HUES48 (cell line): ENCODE measurements at regions not wholly inside any gene's neighbourhood (a gene's known extent, or its start where the extent isn't known, plus 50 kb on each side); places are given as distances from the start of the nearest gene placed in this dataset.

Source experiments
- H3K27ac ChIP-seq: one replicate; pipeline ENCODE4 v1.7.0; 2013; ENCODE audit warnings: low read depth, low read length, inconsistent platforms
- H3K27me3 ChIP-seq: 2 replicates; pipeline ENCODE4 v1.6.1; 2013; ENCODE audit warnings: mild to moderate bottlenecking, low read length; ENCODE audit not compliant: control insufficient read depth, insufficient read depth
- H3K36me3 ChIP-seq: 2 replicates; pipeline ENCODE4 v1.6.1; 2013; ENCODE audit warnings: low read length; ENCODE audit not compliant: control insufficient read depth, insufficient read depth
- H3K4me1 ChIP-seq: 2 replicates; pipeline ENCODE4 v1.6.1; 2013; ENCODE audit warnings: mild to moderate bottlenecking, low read length; ENCODE audit not compliant: control insufficient read depth, insufficient read depth
- H3K4me3 ChIP-seq: 2 replicates; pipeline ENCODE4 v1.5.1; 2013; ENCODE audit warnings: mild to moderate bottlenecking, low read depth, low read length
- H3K9ac ChIP-seq: 2 replicates; pipeline ENCODE4 v1.6.1; 2013; ENCODE audit warnings: mild to moderate bottlenecking, low read depth, low read length, moderate library complexity
- H3K9me3 ChIP-seq: 2 replicates; pipeline ENCODE4 v1.6.1; 2013; ENCODE audit warnings: low read length; ENCODE audit not compliant: control insufficient read depth, insufficient read depth

GRCh38 chr9:89256225-89256624, 54.8 kb upstream of the CKS2 start:
- H3K9me3 ChIP-seq: peaks cover 3% of the 10 kb centered on the region; the same call in 1 of the 2 replicates

DNA sequence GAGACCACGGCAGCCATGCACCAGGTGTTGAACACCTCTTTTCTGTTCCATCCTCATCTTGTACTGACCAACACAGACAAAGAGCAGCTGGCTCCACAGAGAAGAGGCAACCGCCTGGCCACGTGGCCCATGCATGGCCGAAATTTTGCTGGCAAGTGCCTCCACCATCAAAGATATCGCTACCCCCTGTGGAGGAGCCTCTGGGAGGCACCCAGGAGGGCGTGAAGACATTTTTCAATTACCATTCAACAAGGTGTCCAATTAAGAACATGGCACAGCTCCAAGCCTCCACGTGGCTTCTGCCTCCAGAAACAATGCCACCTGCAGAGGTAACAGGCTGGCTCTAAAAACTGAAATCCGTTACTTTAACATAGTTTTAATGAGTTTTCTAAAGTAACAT, 54.4 kb upstream of the CKS2 start:
- H3K4me3 ChIP-seq: no peak overlapping the region
- no peak overlapping the region for H3K27ac ChIP-seq
- no peaks in the 10 kb centered on the region for H3K27me3 ChIP-seq
- H3K9me3 ChIP-seq: peaks cover 3% of the 10 kb centered on the region; the same call in 1 of the 2 replicates
- no peak overlapping the region for H3K9ac ChIP-seq
- H3K36me3 ChIP-seq: no peaks in the 10 kb centered on the region
- H3K4me1 ChIP-seq: no peaks in the 10 kb centered on the region

More at GRCh38 chr9:89256225-89256624, 54.8 kb upstream of the CKS2 start:
- Histone ChIP-seq H3K27me3 (no peaks in the 10 kb centered on the region), H3K4me3 (no peak overlapping the region), H3K4me1 (no peaks in the 10 kb centered on the region), H3K27ac (no peak overlapping the region), H3K36me3 (no peaks in the 10 kb centered on the region), H3K9ac (no peak overlapping the region)

GRCh38 chr9:89260525-89260924, 50.5 kb upstream of the CKS2 start:
- Histone ChIP-seq H3K4me3 (no peak overlapping the region), H3K27me3 (no peaks in the 10 kb centered on the region), H3K4me1 (no peaks in the 10 kb centered on the region), H3K27ac (no peak overlapping the region), H3K9ac (no peak overlapping the region), H3K36me3 (no peaks in the 10 kb centered on the region), H3K9me3 (peaks cover 3% of the 10 kb centered on the region; the same call in 1 of the 2 replicates)
